Mammary epithelial cell (primary cell): ENCODE measurements at regions not wholly inside any gene's neighbourhood (a gene's known extent, or its start where the extent isn't known, plus 50 kb on each side); places are given as distances from the start of the nearest gene placed in this dataset.

Source experiments
- CTCF ChIP-seq, 2 donors: IDR thresholded peaks in 1 of 2; conservative IDR thresholded peaks in 1 of 2; 2 replicates each; pipeline ENCODE4 v1.5.1; 2011 to 2012; ENCODE audit warnings: inconsistent platforms in 2 of 2, low read length in 2 of 2, mild to moderate bottlenecking in 2 of 2, control low read depth in 1 of 2, low read depth in 1 of 2; ENCODE audit not compliant: insufficient read depth in 1 of 2; ENCODE audit errors: extremely low read depth in 1 of 2
- EZH2 ChIP-seq: IDR thresholded peaks from 2 replicates; pipeline ENCODE4 v1.6.1; 2012; ENCODE audit warnings: low read length, inconsistent platforms, borderline replicate concordance

DNA sequence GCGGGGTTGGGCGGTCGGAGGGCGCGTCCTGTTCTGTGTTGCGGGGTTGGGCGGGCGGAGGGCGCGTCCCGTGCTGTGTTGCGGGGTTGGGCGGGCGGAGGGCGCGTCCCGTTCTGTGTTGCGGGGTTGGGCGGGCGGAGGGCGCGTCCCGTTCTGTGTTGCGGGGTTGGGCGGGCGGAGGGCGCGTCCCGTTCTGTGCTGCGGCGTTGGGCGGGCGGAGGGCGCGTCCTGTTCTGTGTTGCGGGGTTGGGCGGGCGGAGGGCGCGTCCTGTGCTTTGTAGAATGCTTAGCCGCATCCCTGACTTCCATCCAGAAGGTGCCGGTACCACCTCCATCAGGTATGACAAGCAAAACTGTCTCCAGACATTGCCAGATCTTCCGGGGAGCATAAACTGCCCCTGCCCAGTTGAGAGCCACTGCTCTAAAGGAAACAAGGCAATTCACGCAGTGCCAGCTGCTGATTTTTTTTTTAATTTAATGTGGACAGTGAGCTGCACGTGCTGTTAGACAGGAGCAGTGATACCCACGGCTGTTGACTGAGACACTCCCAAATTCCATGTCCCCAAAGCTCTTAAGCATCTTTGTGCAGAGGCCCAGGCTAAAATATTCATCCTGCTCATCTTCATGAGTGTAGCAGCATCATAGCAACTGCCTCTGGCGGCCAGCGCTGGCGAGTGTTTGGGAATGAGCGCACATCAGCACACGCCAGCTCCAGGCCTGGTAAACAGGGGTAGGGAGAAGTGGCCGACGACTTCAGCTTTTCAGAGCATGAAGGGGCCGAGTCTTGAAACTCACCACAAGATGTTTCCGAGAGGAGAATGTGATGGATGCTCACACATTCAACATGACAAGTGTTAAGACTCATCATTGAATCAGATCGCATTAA, 284.4 kb upstream of the CDH4 start:
- TF ChIP-seq CTCF (conservative IDR thresholded peaks at IDR 0.05 in 1 of 2, IDR thresholded peaks at IDR 0.05 in 1 of 2; ENCODE audit: extremely low read depth in 1 of 2, insufficient read depth in 1 of 2, low read depth in 1 of 2, low read length in 2 of 2): no peak
- TF ChIP-seq EZH2: no peak
